ENCODE measurements at regions not wholly inside any gene's neighbourhood (a gene's known extent, or its start where the extent isn't known, plus 50 kb on each side); places are given as distances from the start of the nearest gene placed in this dataset.
"Not testable (repeated sequence)": the region's sequence is repeated elsewhere in the genome, so short reads cannot be mapped to it uniquely, and the experiment has no call there.

DNA sequence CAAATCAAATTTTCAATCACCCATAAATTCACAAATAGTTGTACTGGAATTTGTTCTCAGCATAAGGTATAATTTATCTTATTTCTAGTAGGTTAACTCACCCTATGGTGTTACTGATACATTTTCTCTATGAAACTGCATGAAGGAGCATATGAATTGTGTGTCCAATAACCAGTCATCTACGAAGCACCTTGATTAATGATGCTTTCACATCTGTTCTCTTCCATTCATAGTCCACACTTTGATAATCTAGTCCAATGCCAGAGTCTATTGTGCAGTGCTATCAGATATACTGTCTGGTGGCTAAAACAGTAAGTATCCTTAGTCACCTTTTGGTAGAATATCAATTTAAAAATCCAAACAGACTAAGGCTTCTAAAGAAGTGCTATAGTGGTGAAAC, 876.0 kb downstream of the RPS29 start:
- Histone ChIP-seq H3K4me3 (no peak overlapping the region), H3K9me3 (no peaks in the 10 kb centered on the region), H3K36me3 (no peaks in the 10 kb centered on the region), H3K27me3 (replicated peaks; ENCODE audit: insufficient read depth) (no peaks in the 10 kb centered on the region), H3K4me1 (ENCODE audit: control insufficient read depth in 1 of 2, low read depth in 2 of 2) (no peaks in the 10 kb centered on the region), H3K27ac (no peak overlapping the region)
- TF ChIP-seq, protein P1, sequence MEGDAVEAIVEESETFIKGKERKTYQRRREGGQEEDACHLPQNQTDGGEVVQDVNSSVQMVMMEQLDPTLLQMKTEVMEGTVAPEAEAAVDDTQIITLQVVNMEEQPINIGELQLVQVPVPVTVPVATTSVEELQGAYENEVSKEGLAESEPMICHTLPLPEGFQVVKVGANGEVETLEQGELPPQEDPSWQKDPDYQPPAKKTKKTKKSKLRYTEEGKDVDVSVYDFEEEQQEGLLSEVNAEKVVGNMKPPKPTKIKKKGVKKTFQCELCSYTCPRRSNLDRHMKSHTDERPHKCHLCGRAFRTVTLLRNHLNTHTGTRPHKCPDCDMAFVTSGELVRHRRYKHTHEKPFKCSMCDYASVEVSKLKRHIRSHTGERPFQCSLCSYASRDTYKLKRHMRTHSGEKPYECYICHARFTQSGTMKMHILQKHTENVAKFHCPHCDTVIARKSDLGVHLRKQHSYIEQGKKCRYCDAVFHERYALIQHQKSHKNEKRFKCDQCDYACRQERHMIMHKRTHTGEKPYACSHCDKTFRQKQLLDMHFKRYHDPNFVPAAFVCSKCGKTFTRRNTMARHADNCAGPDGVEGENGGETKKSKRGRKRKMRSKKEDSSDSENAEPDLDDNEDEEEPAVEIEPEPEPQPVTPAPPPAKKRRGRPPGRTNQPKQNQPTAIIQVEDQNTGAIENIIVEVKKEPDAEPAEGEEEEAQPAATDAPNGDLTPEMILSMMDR (IDR thresholded peaks at IDR 0.05), result no peak
- ATAC-seq (ENCODE audit: insufficient number of reproducible peaks, low FRiP score, low read depth), result no peak
- no peak for DNase-seq (ENCODE audit: low spot score)

GRCh38 chr14:48709277-48709785, 876.8 kb downstream of the RPS29 start:
- H3K4me3 ChIP-seq, result no peak overlapping the region
- no peaks in the 10 kb centered on the region for H3K27me3 ChIP-seq (replicated peaks; ENCODE audit: insufficient read depth)
- no peaks in the 10 kb centered on the region for H3K4me1 ChIP-seq (ENCODE audit: control insufficient read depth in 1 of 2, low read depth in 2 of 2)
- no peak for ATAC-seq (ENCODE audit: insufficient number of reproducible peaks, low FRiP score, low read depth)
- TF ChIP-seq, protein P1 (IDR thresholded peaks at IDR 0.05), result no peak
- no peaks in the 10 kb centered on the region for H3K9me3 ChIP-seq
- no peak for DNase-seq (ENCODE audit: low spot score)
- H3K27ac ChIP-seq, result no peak overlapping the region
- H3K36me3 ChIP-seq, result no peaks in the 10 kb centered on the region

- Histone ChIP-seq H3K9me3 (no peaks in the 10 kb centered on the region), H3K4me1 (ENCODE audit: control insufficient read depth in 1 of 2, low read depth in 2 of 2) (peaks cover 0 to 4% of the 10 kb centered on the region in 2 donors), H3K36me3 (no peaks in the 10 kb centered on the region), H3K27me3 (replicated peaks; ENCODE audit: insufficient read depth) (no peaks in the 10 kb centered on the region), H3K27ac (no peak overlapping the region), H3K4me3 (no peak overlapping the region)
- ATAC-seq (ENCODE audit: insufficient number of reproducible peaks, low FRiP score, low read depth), result no peak
- DNase-seq (ENCODE audit: low spot score), result no peak
- TF ChIP-seq, protein P1 (IDR thresholded peaks at IDR 0.05), result no peak
Measured at GRCh38 chr14:48704639-48705038, 881.5 kb downstream of the RPS29 start.

DNA sequence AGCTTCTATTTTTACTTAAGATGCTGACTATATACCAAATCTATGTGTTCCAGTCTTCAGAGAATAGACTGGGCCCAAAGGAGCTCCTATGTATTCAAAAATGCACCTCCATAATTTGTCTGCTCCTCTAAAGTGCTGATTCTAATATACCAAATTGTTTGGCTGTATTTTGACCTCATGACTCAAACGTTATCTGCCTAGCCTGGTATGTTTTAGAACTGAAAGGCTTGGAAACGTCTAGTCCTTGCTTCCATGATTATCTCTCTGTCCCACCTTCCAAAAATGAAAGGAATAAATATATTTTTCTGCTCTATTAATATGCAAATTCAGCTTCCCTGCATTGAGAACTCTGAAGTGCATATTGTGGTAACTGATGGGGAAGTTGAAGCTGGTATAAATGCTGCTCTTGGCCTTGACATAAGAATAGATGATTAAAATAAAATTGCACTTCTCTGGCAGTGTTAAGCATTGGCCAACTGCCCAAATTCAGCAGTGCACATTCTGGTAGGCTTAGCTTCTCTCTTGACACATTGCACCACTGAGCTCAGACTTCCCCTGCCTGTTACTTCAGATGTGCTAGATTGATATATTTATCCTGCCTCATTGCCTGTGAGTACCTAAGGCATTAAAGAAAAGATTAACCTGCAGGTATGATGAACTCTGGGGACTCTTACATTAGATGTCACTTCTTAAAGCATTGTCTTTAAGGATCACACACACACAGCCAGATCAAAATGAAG, 882.3 kb downstream of the RPS29 start:
- Histone ChIP-seq H3K27me3 (replicated peaks; ENCODE audit: insufficient read depth) (no peaks in the 10 kb centered on the region), H3K36me3 (no peaks in the 10 kb centered on the region), H3K4me1 (ENCODE audit: control insufficient read depth in 1 of 2, low read depth in 2 of 2) (peaks cover 0 to 4% of the 10 kb centered on the region in 2 donors), H3K4me3 (no peak overlapping the region), H3K9me3 (no peaks in the 10 kb centered on the region), H3K27ac (no peak overlapping the region)
- DNase-seq (ENCODE audit: low spot score), result no peak
- TF ChIP-seq, protein P1 (IDR thresholded peaks at IDR 0.05), result no peak
- no peak for ATAC-seq (ENCODE audit: insufficient number of reproducible peaks, low FRiP score, low read depth)

DNA sequence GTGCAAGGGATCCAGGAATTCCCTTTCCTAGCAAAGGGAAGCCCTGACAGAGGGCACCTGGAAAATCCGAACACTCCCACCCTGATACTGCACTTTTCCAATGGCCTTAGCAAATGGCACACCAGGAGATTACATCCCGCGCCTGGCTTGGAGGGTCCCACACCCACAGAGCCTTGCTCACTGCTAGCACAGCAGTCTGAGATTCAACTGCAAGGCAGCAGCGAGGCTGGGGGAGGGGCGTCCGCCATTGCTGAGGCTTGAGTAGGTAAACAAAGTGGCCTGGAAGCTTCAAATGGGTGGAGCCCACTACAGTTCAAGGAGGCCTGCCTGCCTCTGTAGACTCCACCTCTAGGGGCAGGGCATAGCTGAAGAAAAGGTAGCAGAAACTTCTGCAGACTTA, 888.8 kb downstream of the RPS29 start:
- H3K4me3 ChIP-seq; H3K27me3 ChIP-seq (replicated peaks; ENCODE audit: insufficient read depth); H3K9me3 ChIP-seq; ATAC-seq (ENCODE audit: insufficient number of reproducible peaks, low FRiP score, low read depth); DNase-seq (ENCODE audit: low spot score); H3K27ac ChIP-seq; H3K4me1 ChIP-seq (ENCODE audit: control insufficient read depth in 1 of 2, low read depth in 2 of 2); H3K36me3 ChIP-seq: not testable (repeated sequence)

DNA sequence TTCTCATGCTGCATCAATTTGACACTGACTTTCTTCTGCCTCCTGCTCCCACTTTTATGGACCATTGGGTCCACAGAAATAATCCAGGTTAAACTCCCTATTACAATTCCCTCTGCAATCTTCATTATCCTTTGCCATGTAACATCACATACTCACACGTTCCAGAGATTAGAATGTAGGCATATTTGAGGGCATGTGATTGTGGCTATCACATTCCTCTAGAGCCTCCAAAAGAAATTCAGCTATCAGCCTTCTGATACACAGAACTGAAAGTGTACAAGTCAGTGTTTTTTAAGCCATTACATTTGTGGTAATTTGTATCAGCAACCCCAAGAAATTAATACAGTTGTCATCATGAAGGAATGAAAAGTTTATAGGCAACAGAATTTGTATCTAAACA, 892.4 kb downstream of the RPS29 start:
- ATAC-seq (ENCODE audit: insufficient number of reproducible peaks, low FRiP score, low read depth) (no peak), DNase-seq (ENCODE audit: low spot score) (no peak)
- Histone ChIP-seq H3K9me3 (no peaks in the 10 kb centered on the region), H3K27me3 (replicated peaks; ENCODE audit: insufficient read depth) (no peaks in the 10 kb centered on the region), H3K36me3 (no peaks in the 10 kb centered on the region), H3K4me1 (ENCODE audit: control insufficient read depth in 1 of 2, low read depth in 2 of 2) (no peaks in the 10 kb centered on the region), H3K27ac (no peak overlapping the region), H3K4me3 (no peak overlapping the region)
- TF ChIP-seq, protein P1 (IDR thresholded peaks at IDR 0.05), result no peak
